Astrocyte (in vitro differentiated cells and primary cell): ENCODE measurements at regions not wholly inside any gene's neighbourhood (a gene's known extent, or its start where the extent isn't known, plus 50 kb on each side); places are given as distances from the start of the nearest gene placed in this dataset.

ENCODE experiments used
- CTCF ChIP-seq: IDR thresholded peaks from 2 replicates; pipeline ENCODE4 v1.5.1; 2011; ENCODE audit warnings: low read depth, mild to moderate bottlenecking, inconsistent platforms, low read length, moderate library complexity; ENCODE audit not compliant: insufficient read depth
- EZH2 ChIP-seq: IDR thresholded peaks from 2 replicates; pipeline ENCODE4 v1.6.1; 2012; ENCODE audit warnings: mild to moderate bottlenecking, low read length, inconsistent platforms; ENCODE audit not compliant: insufficient read depth

- no peak for TF ChIP-seq CTCF
- no peak for TF ChIP-seq EZH2
These were observed 322.5 kb upstream of the GATB start for GRCh38 chr4:152083338-152083737.
